Tongue (tissue), 2 donors: ENCODE measurements at regions not wholly inside any gene's neighbourhood (a gene's known extent, or its start where the extent isn't known, plus 50 kb on each side); places are given as distances from the start of the nearest gene placed in this dataset. TPM values are rescaled to one million over a fixed set of nuclear protein-coding genes. Genes with fewer than 3 reads are reported as not detected.
A peak's percentile ranks its signal among the peaks of the same experiment; 100 is the strongest.

Experiments used
- DNase-seq: peaks from one replicate; pipeline ENCODE4 v3.0.0-alpha.2; 2015
- small RNA-seq: library from RNA; depleted of rRNA; stranded (forward); fragments of <200 nt; gene quantifications from one replicate; pipeline ENCODE3, GENCODE V24; 2014; ENCODE audit warnings: low replicate concordance

GRCh38 chr7:80288175-80289122, 153.8 kb downstream of the GNAI1 start:
- DNase-seq: no peak

GRCh38 chr7:80287400-80288174, 153.0 kb downstream of the GNAI1 start:
- no peak for DNase-seq

- DNase-seq: no peak
These were observed 152.0 kb downstream of the GNAI1 start for GRCh38 chr7:80286611-80287010.

- peak; percentile 37 for DNase-seq
These were observed 150.2 kb downstream of the GNAI1 start for GRCh38 chr7:80284855-80285254.

GRCh38 chr7:80279760-80280159, 145.1 kb downstream of the GNAI1 start:
- no peak for DNase-seq

GRCh38 chr7:80278737-80279136, 144.1 kb downstream of the GNAI1 start:
- DNase-seq: no peak

GRCh38 chr7:80277434-80278427, 143.1 kb downstream of the GNAI1 start:
- peak; percentile 29 for DNase-seq

Small RNAs in the stretch of these regions (small RNA-seq; reads per million reads assigned to genes)
- gene RN7SL35P (not detected), gene SNRPBP1 (not detected)
